ENCODE measurements at regions not wholly inside any gene's neighbourhood (a gene's known extent, or its start where the extent isn't known, plus 50 kb on each side); places are given as distances from the start of the nearest gene placed in this dataset.
A peak's percentile ranks its signal among the peaks of the same experiment; 100 is the strongest.
"Not testable (repeated sequence)": the region's sequence is repeated elsewhere in the genome, so short reads cannot be mapped to it uniquely, and the experiment has no call there.

- no peak for DNase-seq
Observed at GRCh38 chr1:148355976-148356375, 127.1 kb downstream of the PPIAL4G start.

DNA sequence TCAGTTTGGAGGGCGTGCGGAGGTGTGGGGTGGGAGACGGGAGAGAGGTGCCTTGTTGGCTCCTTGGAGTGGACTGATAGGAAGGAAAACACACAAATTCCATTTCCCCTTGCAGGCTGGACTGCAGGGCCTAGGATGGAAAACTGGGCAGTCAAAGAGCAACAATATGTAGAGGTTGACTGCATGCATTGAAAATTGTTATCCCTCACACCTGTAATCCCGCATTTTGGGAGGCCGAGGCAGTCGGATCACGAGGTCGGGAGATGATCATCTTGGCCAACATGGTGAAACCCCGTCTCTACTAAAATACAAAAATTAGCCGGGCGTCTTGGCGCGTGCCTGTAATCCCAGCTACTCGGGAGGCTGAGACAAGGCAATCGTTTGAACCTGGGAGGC is 128.2 kb downstream of the PPIAL4G start:
- no peak for DNase-seq

GRCh38 chr1:148354284-148354912 is 128.7 kb downstream of the PPIAL4G start:
- DNase-seq, result no peak

- peak; percentile 75 for DNase-seq
Observed at GRCh38 chr1:148353461-148354283, 129.4 kb downstream of the PPIAL4G start.

DNA sequence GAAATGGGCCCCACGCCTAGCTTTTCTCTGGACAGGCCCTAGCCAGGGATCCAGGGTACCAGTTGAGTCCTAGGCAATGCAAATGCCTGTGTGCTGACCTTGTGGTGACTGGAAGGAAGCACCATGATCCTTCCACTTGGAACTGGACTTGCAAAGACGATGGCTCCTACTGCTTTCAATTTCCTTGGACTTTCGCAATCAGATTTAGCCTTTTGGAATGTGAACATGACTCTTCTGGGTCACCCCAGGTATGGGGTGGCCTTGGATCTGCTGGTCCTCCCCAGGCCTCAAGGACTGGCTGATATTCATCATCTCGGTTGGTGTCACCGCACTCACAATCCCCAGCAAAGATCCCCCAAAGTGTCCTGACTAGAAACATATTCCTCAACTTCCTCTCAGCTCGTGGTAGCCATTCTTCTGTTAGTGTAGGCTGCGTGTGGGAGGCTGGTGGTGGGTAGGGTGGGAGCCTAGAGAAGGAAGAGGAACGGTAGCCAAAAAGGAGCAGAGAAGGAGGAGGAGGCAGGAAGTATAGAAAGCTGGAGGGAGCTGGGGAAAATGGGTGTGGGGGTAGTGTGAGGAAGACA is 130.5 kb downstream of the PPIAL4G start:
- DNase-seq, result no peak

GRCh38 chr1:148347781-148348180 is 135.3 kb downstream of the PPIAL4G start:
- DNase-seq, result no peak

DNA sequence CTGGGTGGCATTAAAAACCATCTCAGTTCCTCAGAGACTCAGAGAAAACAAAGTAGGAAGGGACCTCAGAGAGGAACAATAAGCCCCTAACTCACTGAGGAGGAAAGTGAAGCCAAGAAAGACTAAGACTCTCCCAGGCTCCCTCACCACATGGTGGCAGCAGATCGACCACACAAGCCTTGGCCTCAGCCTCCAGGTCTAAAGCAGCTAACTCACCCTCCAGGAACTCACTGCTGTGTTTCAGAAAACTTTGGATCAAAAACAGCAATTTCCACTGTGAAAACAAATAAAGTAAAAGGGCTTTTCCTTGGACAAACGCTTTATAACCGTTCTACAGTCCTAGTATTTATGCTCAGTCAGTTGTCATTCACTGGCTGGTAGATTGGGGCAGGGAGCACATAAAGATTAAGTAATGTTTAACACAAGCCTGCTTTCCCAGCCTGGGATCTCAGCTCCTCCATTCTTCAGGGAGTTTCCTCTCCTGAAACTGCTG is 137.4 kb downstream of the PPIAL4G start:
- peak; percentile 36 for DNase-seq

DNA sequence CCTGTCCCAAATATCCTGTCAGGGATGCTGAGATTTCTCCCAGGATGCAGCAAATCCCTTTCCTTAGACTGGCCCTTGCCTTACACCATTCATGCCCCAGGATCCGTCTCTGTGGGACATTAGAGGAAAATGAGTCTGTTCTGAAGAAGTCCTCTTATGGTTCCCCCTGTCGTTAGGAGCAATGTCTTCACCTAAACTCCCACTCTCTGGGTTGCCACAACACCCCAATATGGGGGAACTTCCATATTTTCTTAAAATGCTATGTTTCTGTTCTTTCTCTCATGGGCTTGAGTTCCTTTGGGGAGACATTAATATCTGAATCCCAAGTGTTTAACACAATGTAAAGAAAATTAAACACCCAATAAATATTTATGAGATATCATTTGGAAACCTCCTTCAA is 138.5 kb downstream of the PPIAL4G start:
- not testable (repeated sequence) for DNase-seq

DNA sequence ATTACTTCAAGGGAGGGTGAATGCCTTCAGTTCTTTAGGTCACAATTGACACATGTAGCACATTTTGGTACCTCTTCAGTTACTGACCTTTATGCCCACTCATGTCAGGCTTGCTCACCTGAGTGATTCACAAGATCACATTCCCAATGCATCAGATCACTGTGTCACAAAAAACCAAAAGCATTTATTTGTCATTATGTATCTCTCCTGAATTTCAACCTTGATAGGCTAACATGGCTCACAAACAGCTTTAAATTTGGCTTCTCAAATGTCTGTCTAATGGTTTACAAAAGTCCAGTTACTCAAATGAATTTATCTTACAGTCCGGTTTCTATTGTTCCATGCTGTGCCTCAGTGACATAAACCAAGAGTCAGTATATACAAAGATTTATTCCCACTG is 141.4 kb downstream of the PPIAL4G start:
- not testable (repeated sequence) for DNase-seq

GRCh38 chr1:148336121-148336918 is 146.8 kb downstream of the PPIAL4G start:
- DNase-seq, result not testable (repeated sequence)

GRCh38 chr1:148334339-148335130 is 148.6 kb downstream of the PPIAL4G start:
- peak; percentile 94 for DNase-seq

DNA sequence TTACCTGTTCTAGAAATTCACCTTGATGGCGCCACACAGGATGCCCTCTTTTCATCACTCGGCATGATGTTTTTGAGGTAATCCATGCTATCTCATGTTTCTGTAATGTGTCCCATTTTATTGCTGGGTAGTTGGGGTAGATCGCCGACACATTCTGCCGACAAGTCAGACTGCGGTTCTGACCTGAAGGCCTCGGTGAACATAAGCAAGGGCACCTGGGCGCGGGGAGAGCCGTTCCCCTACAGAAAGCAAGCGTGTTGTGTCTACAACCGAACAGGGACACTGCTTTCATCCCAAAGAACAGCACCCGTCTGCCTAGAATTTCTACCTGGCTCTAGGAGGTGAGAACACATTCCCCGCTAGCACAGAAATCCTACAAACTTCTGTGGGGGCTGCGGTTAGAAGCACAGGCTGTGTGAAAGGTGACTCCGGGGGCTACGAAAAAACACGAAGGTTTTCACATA is 149.2 kb downstream of the PPIAL4G start:
- DNase-seq, result no peak

- no peak for DNase-seq
Observed at GRCh38 chr1:148328884-148329283, 154.2 kb downstream of the PPIAL4G start.

GRCh38 chr1:148325031-148325430 is 158.1 kb downstream of the PPIAL4G start:
- not testable (repeated sequence) for DNase-seq

GRCh38 chr1:148324465-148324864 is 158.6 kb downstream of the PPIAL4G start:
- not testable (repeated sequence) for DNase-seq

- not testable (repeated sequence) for DNase-seq
Observed at GRCh38 chr1:148320079-148320478, 163.0 kb downstream of the PPIAL4G start.

DNA sequence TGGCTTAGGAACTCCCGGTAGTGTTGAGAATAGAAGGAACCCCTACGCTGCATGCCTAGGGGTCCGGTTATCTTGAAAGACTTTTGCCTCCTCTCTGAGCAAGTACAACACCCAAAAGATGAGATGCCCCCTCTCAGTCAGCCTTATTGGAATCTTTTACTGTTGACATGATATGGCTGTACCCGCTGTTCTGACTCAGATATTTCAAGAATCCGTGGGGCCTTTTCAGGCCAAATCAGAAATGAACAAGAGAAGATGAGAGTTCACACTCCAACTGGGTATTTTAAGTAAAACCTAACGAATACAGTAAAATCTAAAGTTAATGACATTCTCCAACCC is 164.2 kb downstream of the PPIAL4G start:
- DNase-seq, result no peak

GRCh38 chr1:148318123-148318903 is 164.8 kb downstream of the PPIAL4G start:
- DNase-seq, result no peak

DNA sequence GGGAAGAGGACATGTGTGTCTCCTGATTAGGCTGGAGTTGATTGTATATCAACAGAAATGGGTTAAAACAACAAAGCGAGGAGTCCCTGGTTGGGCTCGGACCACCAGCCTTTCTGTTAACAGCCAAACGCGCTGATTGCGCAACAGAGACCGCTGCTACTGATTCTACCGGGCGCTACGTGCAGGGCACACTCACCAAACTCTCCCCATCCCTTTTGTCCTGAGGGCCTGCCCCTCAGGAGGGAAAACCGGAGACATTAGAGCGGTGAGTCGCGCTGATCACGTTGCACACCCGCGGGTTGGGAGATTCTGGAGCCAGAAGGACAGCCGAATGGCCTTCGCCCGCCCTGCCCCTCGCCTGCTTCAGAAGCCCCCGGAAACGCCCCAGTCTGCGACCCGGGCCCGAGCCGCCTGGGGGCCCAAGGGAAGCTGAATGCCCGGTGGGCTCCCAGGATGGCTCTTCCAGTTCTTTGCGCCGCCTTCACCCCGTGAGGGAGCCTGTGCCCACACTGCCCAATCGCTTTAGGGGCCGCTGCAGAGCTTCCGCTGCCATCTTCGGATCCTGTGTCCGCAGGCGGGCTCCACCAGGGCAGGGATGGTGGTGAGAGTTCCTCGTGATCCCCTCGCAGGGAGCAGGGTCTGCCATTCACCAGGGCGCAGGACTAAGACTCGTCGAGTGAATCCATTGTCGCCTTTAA is 165.4 kb upstream of the NBPF11 start:
- DNase-seq, result no peak

- no peak for DNase-seq
Observed at GRCh38 chr1:148315071-148315811, 163.2 kb upstream of the NBPF11 start.

Measured in fibroblast of skin of abdomen (primary cell).